ENCODE measurements at regions not wholly inside any gene's neighbourhood (a gene's known extent, or its start where the extent isn't known, plus 50 kb on each side); places are given as distances from the start of the nearest gene placed in this dataset.

- peak; percentile 61 for TF ChIP-seq CTCF (conservative IDR thresholded peaks at IDR 0.05; ENCODE audit: low read depth, low read length)
- H3K4me3 ChIP-seq (ENCODE audit: low read depth, low read length): no peak overlapping the region
- DNase-seq (ENCODE audit: low read depth): no peak
Measured at GRCh38 chr7:25720427-25720826, 431.6 kb upstream of the NFE2L3 start.

- no peak for DNase-seq (ENCODE audit: low read depth)
- TF ChIP-seq CTCF (conservative IDR thresholded peaks at IDR 0.05; ENCODE audit: low read depth, low read length): no peak
- H3K4me3 ChIP-seq (ENCODE audit: low read depth, low read length): no peak overlapping the region
Measured at GRCh38 chr7:25722856-25723255, 429.1 kb upstream of the NFE2L3 start.

- H3K4me3 ChIP-seq (ENCODE audit: low read depth, low read length): no peak overlapping the region
- TF ChIP-seq CTCF (conservative IDR thresholded peaks at IDR 0.05; ENCODE audit: low read depth, low read length): no peak
- no peak for DNase-seq (ENCODE audit: low read depth)
Measured at GRCh38 chr7:25725451-25725850, 426.5 kb upstream of the NFE2L3 start.

- no peak for TF ChIP-seq CTCF (conservative IDR thresholded peaks at IDR 0.05; ENCODE audit: low read depth, low read length)
- H3K4me3 ChIP-seq (ENCODE audit: low read depth, low read length): no peak overlapping the region
- DNase-seq (ENCODE audit: low read depth): no peak
Measured at GRCh38 chr7:25726170-25726780, 425.7 kb upstream of the NFE2L3 start.

GRCh38 chr7:25726781-25727311, 425.2 kb upstream of the NFE2L3 start:
- DNase-seq (ENCODE audit: low read depth): no peak
- no peak overlapping the region for H3K4me3 ChIP-seq (ENCODE audit: low read depth, low read length)

GRCh38 chr7:25727446-25727845, 424.6 kb upstream of the NFE2L3 start:
- no peak overlapping the region for H3K4me3 ChIP-seq (ENCODE audit: low read depth, low read length)
- DNase-seq (ENCODE audit: low read depth): no peak
- TF ChIP-seq CTCF (conservative IDR thresholded peaks at IDR 0.05; ENCODE audit: low read depth, low read length): no peak

More at GRCh38 chr7:25726781-25727311, 425.2 kb upstream of the NFE2L3 start:
- TF ChIP-seq CTCF (conservative IDR thresholded peaks at IDR 0.05; ENCODE audit: low read depth, low read length): no peak

GRCh38 chr7:25727876-25728275, 424.1 kb upstream of the NFE2L3 start:
- DNase-seq (ENCODE audit: low read depth): no peak
- no peak for TF ChIP-seq CTCF (conservative IDR thresholded peaks at IDR 0.05; ENCODE audit: low read depth, low read length)
- no peak overlapping the region for H3K4me3 ChIP-seq (ENCODE audit: low read depth, low read length)
